ENCODE measurements at regions not wholly inside any gene's neighbourhood (a gene's known extent, or its start where the extent isn't known, plus 50 kb on each side); places are given as distances from the start of the nearest gene placed in this dataset.

- TF ChIP-seq POLR2A (IDR thresholded peaks at IDR 0.05): no peak
- no peak for TF ChIP-seq CTCF (IDR thresholded peaks at IDR 0.05 in 8 of 11, conservative IDR thresholded peaks at IDR 0.05 in 3 of 11)
Observed at GRCh38 chr22:47848184-47848920, 1085.9 kb downstream of the TBC1D22A start.

Data from spleen (tissue), 7 donors.